ENCODE measurements at regions not wholly inside any gene's neighbourhood (a gene's known extent, or its start where the extent isn't known, plus 50 kb on each side); places are given as distances from the start of the nearest gene placed in this dataset.

DNA sequence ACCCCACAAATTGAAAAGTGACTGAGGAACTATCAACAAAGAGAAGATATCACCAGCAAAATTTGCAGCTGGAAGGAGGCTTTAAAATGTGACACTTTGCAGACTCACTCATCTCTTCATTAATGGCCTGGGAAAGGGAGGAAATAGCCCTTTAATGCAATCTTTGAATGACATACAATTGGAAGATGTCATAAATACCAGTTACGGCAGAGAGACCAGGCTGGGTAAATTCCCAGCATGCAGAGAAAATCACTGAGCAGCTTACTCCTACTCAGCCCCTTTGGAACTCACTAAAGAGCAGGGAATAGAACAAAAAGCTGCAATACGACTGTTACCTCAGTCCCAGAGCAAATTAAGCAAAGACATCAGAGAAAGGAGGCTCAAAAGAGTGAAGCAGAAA, 238.9 kb downstream of the HS3ST1 start:
- H3K4me2 ChIP-seq (ENCODE audit: insufficient read depth, low read length) = no peak overlapping the region
- no peaks in the 10 kb centered on the region for H4K20me1 ChIP-seq (ENCODE audit: insufficient read depth, low read length)
- H3K9me3 ChIP-seq (ENCODE audit: insufficient read depth, low read length, severe bottlenecking) = no peaks in the 10 kb centered on the region
- no peak overlapping the region for H3K4me3 ChIP-seq (ENCODE audit: low read depth in 1 of 2, low read length in 2 of 2)
- ATAC-seq (ENCODE audit: insufficient read depth, low read depth) = no peak
- no peaks in the 10 kb centered on the region for H3K4me1 ChIP-seq (ENCODE audit: insufficient read depth, low read length)
- H3K9ac ChIP-seq (ENCODE audit: low read depth, low read length) = no peak overlapping the region
- H2AFZ ChIP-seq (ENCODE audit: low read depth, low read length) = no peak overlapping the region
- H3K27me3 ChIP-seq (ENCODE audit: insufficient read depth, low read length, poor library complexity) = no peaks in the 10 kb centered on the region
- no peak for DNase-seq
- no peak overlapping the region for H3K27ac ChIP-seq (ENCODE audit: low read length)
- TF ChIP-seq, protein P1, sequence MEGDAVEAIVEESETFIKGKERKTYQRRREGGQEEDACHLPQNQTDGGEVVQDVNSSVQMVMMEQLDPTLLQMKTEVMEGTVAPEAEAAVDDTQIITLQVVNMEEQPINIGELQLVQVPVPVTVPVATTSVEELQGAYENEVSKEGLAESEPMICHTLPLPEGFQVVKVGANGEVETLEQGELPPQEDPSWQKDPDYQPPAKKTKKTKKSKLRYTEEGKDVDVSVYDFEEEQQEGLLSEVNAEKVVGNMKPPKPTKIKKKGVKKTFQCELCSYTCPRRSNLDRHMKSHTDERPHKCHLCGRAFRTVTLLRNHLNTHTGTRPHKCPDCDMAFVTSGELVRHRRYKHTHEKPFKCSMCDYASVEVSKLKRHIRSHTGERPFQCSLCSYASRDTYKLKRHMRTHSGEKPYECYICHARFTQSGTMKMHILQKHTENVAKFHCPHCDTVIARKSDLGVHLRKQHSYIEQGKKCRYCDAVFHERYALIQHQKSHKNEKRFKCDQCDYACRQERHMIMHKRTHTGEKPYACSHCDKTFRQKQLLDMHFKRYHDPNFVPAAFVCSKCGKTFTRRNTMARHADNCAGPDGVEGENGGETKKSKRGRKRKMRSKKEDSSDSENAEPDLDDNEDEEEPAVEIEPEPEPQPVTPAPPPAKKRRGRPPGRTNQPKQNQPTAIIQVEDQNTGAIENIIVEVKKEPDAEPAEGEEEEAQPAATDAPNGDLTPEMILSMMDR (IDR thresholded peaks at IDR 0.05; ENCODE audit: borderline replicate concordance, extremely low read depth, low read length, poor library complexity, severe bottlenecking) = no peak
- no peak for TF ChIP-seq EZH2 (IDR thresholded peaks at IDR 0.05; ENCODE audit: borderline replicate concordance, low read depth, low read length, severe bottlenecking)
- H3K36me3 ChIP-seq (ENCODE audit: insufficient read depth, low read length) = no peaks in the 10 kb centered on the region
- no peaks in the 10 kb centered on the region for H3K79me2 ChIP-seq (ENCODE audit: insufficient read depth, low read length)

DNA sequence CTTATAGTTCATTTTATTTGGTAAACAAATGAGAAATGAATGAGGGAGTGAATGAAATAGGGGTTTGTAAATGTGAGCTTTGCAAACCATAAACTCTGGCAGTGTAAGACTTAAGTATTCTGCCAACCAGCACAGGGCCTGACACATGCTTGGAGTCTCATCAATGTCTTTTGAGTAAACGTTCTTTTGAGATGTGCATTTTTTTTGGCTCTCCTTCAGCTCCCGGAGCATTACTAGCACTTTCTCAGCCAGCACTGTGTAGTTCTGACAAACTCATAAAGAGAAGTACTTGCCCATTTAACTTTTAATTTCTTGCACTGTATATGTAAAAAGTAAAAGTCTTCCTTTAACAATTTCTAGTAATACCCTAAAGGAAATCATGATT, 245.3 kb downstream of the HS3ST1 start:
- no peak overlapping the region for H2AFZ ChIP-seq (ENCODE audit: low read depth, low read length)
- H3K79me2 ChIP-seq (ENCODE audit: insufficient read depth, low read length) = no peaks in the 10 kb centered on the region
- no peak overlapping the region for H3K9ac ChIP-seq (ENCODE audit: low read depth, low read length)
- TF ChIP-seq EZH2 (IDR thresholded peaks at IDR 0.05; ENCODE audit: borderline replicate concordance, low read depth, low read length, severe bottlenecking) = no peak
- TF ChIP-seq, protein P1 (IDR thresholded peaks at IDR 0.05; ENCODE audit: borderline replicate concordance, extremely low read depth, low read length, poor library complexity, severe bottlenecking) = no peak
- no peaks in the 10 kb centered on the region for H4K20me1 ChIP-seq (ENCODE audit: insufficient read depth, low read length)
- no peaks in the 10 kb centered on the region for H3K4me1 ChIP-seq (ENCODE audit: insufficient read depth, low read length)
- DNase-seq = no peak
- H3K36me3 ChIP-seq (ENCODE audit: insufficient read depth, low read length) = no peaks in the 10 kb centered on the region
- no peak overlapping the region for H3K4me3 ChIP-seq (ENCODE audit: low read depth in 1 of 2, low read length in 2 of 2)
- H3K27me3 ChIP-seq (ENCODE audit: insufficient read depth, low read length, poor library complexity) = no peaks in the 10 kb centered on the region
- H3K9me3 ChIP-seq (ENCODE audit: insufficient read depth, low read length, severe bottlenecking) = no peaks in the 10 kb centered on the region
- ATAC-seq (ENCODE audit: insufficient read depth, low read depth) = no peak
- no peak overlapping the region for H3K27ac ChIP-seq (ENCODE audit: low read length)
- H3K4me2 ChIP-seq (ENCODE audit: insufficient read depth, low read length) = no peak overlapping the region

DNA sequence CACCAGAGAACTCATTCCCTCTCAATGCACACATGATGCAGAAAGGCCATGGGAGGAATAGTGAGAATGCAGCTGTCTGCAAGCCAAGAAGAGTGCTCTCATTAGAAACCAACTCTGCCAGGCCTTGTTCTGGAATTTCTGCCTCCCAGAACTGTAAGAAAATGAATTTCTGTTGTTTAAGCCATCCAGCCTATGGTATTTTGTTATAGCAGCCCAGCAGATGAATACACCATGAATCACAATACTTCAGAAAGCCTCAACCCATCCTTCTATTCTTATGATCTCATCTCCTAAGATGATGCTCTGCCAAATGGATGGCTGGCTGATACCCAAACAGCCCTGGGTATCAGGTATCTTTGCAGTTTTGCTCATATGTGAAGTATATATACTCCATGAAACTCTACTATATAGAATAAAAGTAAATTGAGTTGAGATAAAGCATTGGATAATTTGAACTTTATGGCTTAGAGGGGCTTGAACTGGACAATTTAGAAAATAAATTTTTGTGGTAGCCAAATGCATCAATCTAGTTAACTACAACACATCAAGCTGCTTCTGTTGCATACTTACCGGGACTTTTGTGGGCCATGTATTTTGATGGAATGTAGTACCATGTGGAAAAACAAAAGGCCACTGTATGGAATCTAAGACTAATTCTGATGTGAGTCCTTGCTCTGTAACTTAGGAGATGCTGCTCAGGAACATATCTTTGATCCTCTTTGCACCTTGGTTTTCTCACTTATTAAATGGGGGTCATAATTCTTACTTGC, 245.9 kb downstream of the HS3ST1 start:
- Histone ChIP-seq H3K79me2 (ENCODE audit: insufficient read depth, low read length) (no peaks in the 10 kb centered on the region), H3K9ac (ENCODE audit: low read depth, low read length) (no peak overlapping the region)
- no peak for ATAC-seq (ENCODE audit: insufficient read depth, low read depth)

More for the DNA sequence above, 245.9 kb downstream of the HS3ST1 start:
- H3K9me3 ChIP-seq (ENCODE audit: insufficient read depth, low read length, severe bottlenecking) = no peaks in the 10 kb centered on the region
- no peaks in the 10 kb centered on the region for H3K27me3 ChIP-seq (ENCODE audit: insufficient read depth, low read length, poor library complexity)
- H2AFZ ChIP-seq (ENCODE audit: low read depth, low read length) = no peak overlapping the region
- H3K4me1 ChIP-seq (ENCODE audit: insufficient read depth, low read length) = no peaks in the 10 kb centered on the region
- H4K20me1 ChIP-seq (ENCODE audit: insufficient read depth, low read length) = no peaks in the 10 kb centered on the region
- TF ChIP-seq, protein P1 (IDR thresholded peaks at IDR 0.05; ENCODE audit: borderline replicate concordance, extremely low read depth, low read length, poor library complexity, severe bottlenecking) = no peak
- no peak for TF ChIP-seq EZH2 (IDR thresholded peaks at IDR 0.05; ENCODE audit: borderline replicate concordance, low read depth, low read length, severe bottlenecking)
- H3K4me3 ChIP-seq (ENCODE audit: low read depth in 1 of 2, low read length in 2 of 2) = no peak overlapping the region
- no peak overlapping the region for H3K4me2 ChIP-seq (ENCODE audit: insufficient read depth, low read length)
- no peak overlapping the region for H3K27ac ChIP-seq (ENCODE audit: low read length)
- no peaks in the 10 kb centered on the region for H3K36me3 ChIP-seq (ENCODE audit: insufficient read depth, low read length)
- no peak for DNase-seq

Measured in DND-41 (cell line).